Small intestine (tissue), 7 donors: ENCODE measurements at regions not wholly inside any gene's neighbourhood (a gene's known extent, or its start where the extent isn't known, plus 50 kb on each side); places are given as distances from the start of the nearest gene placed in this dataset.

Source experiments
- DNase-seq, 2 donors: peaks; one replicate each; pipeline versions ENCODE4 v3.0.0 to v3.0.0-alpha.2; 2013
- FAIRE-seq: peaks from 2 replicates; lab custom pipeline; 2012; peaks lifted over from hg19 to GRCh38; lab: Jason Lieb, UNC
- H3K27ac ChIP-seq, 3 donors: one replicate each; pipeline ENCODE4 v1.5.1; 2013; ENCODE audit warnings: low read length in 2 of 3, mild to moderate bottlenecking in 2 of 3, control low read depth in 1 of 3, inconsistent platforms in 1 of 3, low read depth in 1 of 3, moderate library complexity in 1 of 3
- H3K27me3 ChIP-seq, 3 donors: one replicate each; pipeline ENCODE4 v1.6.1; 2013; ENCODE audit warnings: low read length in 3 of 3, inconsistent platforms in 1 of 3; ENCODE audit not compliant: control insufficient read depth in 3 of 3, insufficient read depth in 3 of 3
- H3K36me3 ChIP-seq, 3 donors: one replicate each; pipeline ENCODE4 v1.6.1; 2013; ENCODE audit warnings: low read length in 3 of 3, inconsistent platforms in 1 of 3, low read depth in 1 of 3, mild to moderate bottlenecking in 1 of 3, moderate library complexity in 1 of 3; ENCODE audit not compliant: control insufficient read depth in 3 of 3, insufficient read depth in 2 of 3
- H3K4me1 ChIP-seq, 3 donors: one replicate each; pipeline ENCODE4 v1.6.1; 2013; ENCODE audit warnings: low read length in 2 of 3, inconsistent platforms in 1 of 3, low read depth in 1 of 3, mild to moderate bottlenecking in 1 of 3, moderate library complexity in 1 of 3; ENCODE audit not compliant: control insufficient read depth in 3 of 3, insufficient read depth in 2 of 3
- H3K4me3 ChIP-seq, 3 donors: one replicate each; pipeline ENCODE4 v1.5.1; 2013; ENCODE audit warnings: low read length in 3 of 3, control low read depth in 1 of 3, inconsistent platforms in 1 of 3, low read depth in 1 of 3, mild to moderate bottlenecking in 1 of 3, moderate library complexity in 1 of 3
- H3K9me3 ChIP-seq, 2 donors: one replicate each; pipeline ENCODE4 v1.6.1; 2013; ENCODE audit warnings: low read depth in 1 of 2, low read length in 1 of 2; ENCODE audit not compliant: control insufficient read depth in 2 of 2, insufficient read depth in 1 of 2
- WGBS, 3 donors: extraction: QIAGEN DNeasy Blood & Tissue Kit; methylation state at CpG; one replicate each; pipeline ENCODE4 v1.1.7; 2013; 5-methylcytosine and 5-hydroxymethylcytosine counted together
- donor health status: healthy with polysubstance abuse.
- donor health status: control.
- donor health status: control.
- donor health status: Bipolar disorder and iron deficiency.
- donor health status: healthy.

GRCh38 chr21:37967036-37967435 lies 50.8 kb upstream of the KCNJ6 start:
- no peak overlapping the region for H3K4me3 ChIP-seq
- FAIRE-seq, result no peak

GRCh38 chr21:37968744-37969143 lies 52.5 kb upstream of the KCNJ6 start:
- 72 to 87% (median 75%) methylated on average over 3 of the region's 3 CpGs for WGBS, 3 donors
- Histone ChIP-seq H3K4me3 (no peak overlapping the region), H3K9me3 (no peaks in the 10 kb centered on the region), H3K27ac (no peak overlapping the region), H3K36me3 (no peaks in the 10 kb centered on the region), H3K27me3 (peaks cover 0 to 3% (median 0%) of the 10 kb centered on the region in 3 donors), H3K4me1 (no peaks in the 10 kb centered on the region)
- FAIRE-seq (no peak), DNase-seq (no peak)

More at GRCh38 chr21:37967036-37967435, 50.8 kb upstream of the KCNJ6 start:
- no peaks in the 10 kb centered on the region for H3K36me3 ChIP-seq
- no peak for DNase-seq
- no peak overlapping the region for H3K27ac ChIP-seq
- H3K4me1 ChIP-seq, result no peaks in the 10 kb centered on the region
- peaks cover 0 to 3% (median 0%) of the 10 kb centered on the region in 3 donors for H3K27me3 ChIP-seq
- H3K9me3 ChIP-seq, result no peaks in the 10 kb centered on the region

- Histone ChIP-seq H3K36me3 (no peaks in the 10 kb centered on the region), H3K9me3 (no peaks in the 10 kb centered on the region), H3K4me1 (no peaks in the 10 kb centered on the region), H3K4me3 (no peak overlapping the region), H3K27ac (no peak overlapping the region), H3K27me3 (no peaks in the 10 kb centered on the region)
- no peak for DNase-seq
- no peak for FAIRE-seq
- WGBS, 3 donors, result 52 to 55% (median 55%) methylated on average over 4 of the region's 4 CpGs
Measured at GRCh38 chr21:37970548-37970947, 54.3 kb upstream of the KCNJ6 start.

GRCh38 chr21:37971390-37971950 lies 55.2 kb upstream of the KCNJ6 start:
- H3K4me1 ChIP-seq, result no peaks in the 10 kb centered on the region
- no peaks in the 10 kb centered on the region for H3K27me3 ChIP-seq
- no peaks in the 10 kb centered on the region for H3K9me3 ChIP-seq
- 29 to 51% (median 41%) methylated on average over 6 of the region's 6 CpGs for WGBS, 3 donors
- H3K36me3 ChIP-seq, result no peaks in the 10 kb centered on the region
- FAIRE-seq (no peak), DNase-seq (no peak)
- no peak overlapping the region for H3K4me3 ChIP-seq
- no peak overlapping the region for H3K27ac ChIP-seq

GRCh38 chr21:37974081-37974480 lies 57.8 kb upstream of the KCNJ6 start:
- Histone ChIP-seq H3K4me3 (no peak overlapping the region), H3K4me1 (no peaks in the 10 kb centered on the region), H3K36me3 (no peaks in the 10 kb centered on the region), H3K27me3 (no peaks in the 10 kb centered on the region), H3K27ac (no peak overlapping the region), H3K9me3 (no peaks in the 10 kb centered on the region)
- no peak for FAIRE-seq
- 78 to 88% (median 81%) methylated on average over 6 of the region's 6 CpGs for WGBS, 3 donors
- no peak for DNase-seq

GRCh38 chr21:37982496-37983318 lies 66.5 kb upstream of the KCNJ6 start:
- H3K4me3 ChIP-seq, result no peak overlapping the region
- no peaks in the 10 kb centered on the region for H3K9me3 ChIP-seq
- H3K27ac ChIP-seq, result no peak overlapping the region
- H3K27me3 ChIP-seq, result no peaks in the 10 kb centered on the region
- FAIRE-seq (no peak), DNase-seq (no peak)
- H3K4me1 ChIP-seq, result no peaks in the 10 kb centered on the region
- no peaks in the 10 kb centered on the region for H3K36me3 ChIP-seq
- 72 to 87% (median 81%) methylated on average over 2 of the region's 2 CpGs for WGBS, 3 donors

- FAIRE-seq (no peak), DNase-seq (no peak)
- Histone ChIP-seq H3K27ac (no peak overlapping the region), H3K4me3 (no peak overlapping the region), H3K9me3 (no peaks in the 10 kb centered on the region), H3K27me3 (no peaks in the 10 kb centered on the region), H3K4me1 (no peaks in the 10 kb centered on the region), H3K36me3 (no peaks in the 10 kb centered on the region)
- 32 to 47% (median 34%) methylated on average over 5 of the region's 5 CpGs for WGBS, 3 donors
Measured at GRCh38 chr21:37983336-37984095, 67.3 kb upstream of the KCNJ6 start.

GRCh38 chr21:37984416-37984815 lies 68.2 kb upstream of the KCNJ6 start:
- Histone ChIP-seq H3K4me3 (no peak overlapping the region), H3K36me3 (no peaks in the 10 kb centered on the region), H3K27me3 (no peaks in the 10 kb centered on the region), H3K9me3 (peaks cover 0 to 2% of the 10 kb centered on the region in 2 donors), H3K4me1 (no peaks in the 10 kb centered on the region), H3K27ac (no peak overlapping the region)
- FAIRE-seq (no peak), DNase-seq (no peak)
- 73 to 84% (median 84%) methylated on average over 2 of the region's 2 CpGs for WGBS, 3 donors
